HepG2 (cell line): ENCODE measurements at regions not wholly inside any gene's neighbourhood (a gene's known extent, or its start where the extent isn't known, plus 50 kb on each side); places are given as distances from the start of the nearest gene placed in this dataset.

Experiments used
- ATAC-seq: fragments of 200-7000 bp; cut with Tn5 transposase; 3 replicates; pipeline ENCODE4 v1.9.1; 2020; ENCODE audit warnings: mild to moderate bottlenecking, moderate library complexity
- BruUV-seq: library from RNA; stranded (reverse); fragments of 400-500 nt; replicated peaks from 2 replicates; lab custom pipeline; 2021; lab: Mats Ljungman, UMichigan
- CTCF ChIA-PET: fragments of 300-600 bp; formaldehyde crosslinking; extraction: SDS; loops from one replicate; lab custom pipeline; 2021; ENCODE audit warnings: low total read pairs, inconsistent platforms, low intra/inter-chr PET ratio; lab: Yijun Ruan, JAX
- POLR2A ChIA-PET: fragments of 350-600 bp; sonication (Branson Sonifier 250); formaldehyde crosslinking; loops from one replicate; lab custom pipeline; 2020; ENCODE audit warnings: antibody characterized with exemption, inconsistent platforms; lab: Yijun Ruan, JAX
- DNase-seq: peaks from one replicate; pipeline ENCODE4 v3.0.0-alpha.2; 2015; ENCODE audit warnings: low spot score
- FAIRE-seq: peaks from 3 replicates; lab custom pipeline; 2011; peaks lifted over from hg19 to GRCh38; lab: Jason Lieb, UNC
- H2AFZ ChIP-seq: one replicate; pipeline ENCODE4 v1.6.1; 2011; ENCODE audit warnings: low read length, inconsistent platforms
- H3K27ac ChIP-seq: fragments of 300-600 bp; 3 replicates; pipeline ENCODE4 v1.8.0; 2011; ENCODE audit warnings: mixed run types, mild to moderate bottlenecking, mixed read lengths, low read length, inconsistent platforms; ENCODE audit not compliant: insufficient read depth; ENCODE audit errors: extremely low read length
- H3K27me3 ChIP-seq, 2 experiments: fragments of 200-600 bp in 1 of 2; 2 replicates in 1 of 2; 3 replicates in 1 of 2; pipeline versions ENCODE4 v1.6.0 to v1.8.0; 2011; ENCODE audit warnings: low read length in 2 of 2, mild to moderate bottlenecking in 2 of 2, moderate library complexity in 2 of 2, inconsistent platforms in 1 of 2; ENCODE audit not compliant: insufficient read depth in 2 of 2, control insufficient read depth in 1 of 2
- H3K36me3 ChIP-seq, 2 experiments: fragments of 200-600 bp in 1 of 2; replicated peaks in 1 of 2; 2 replicates in 1 of 2; 3 replicates in 1 of 2; pipeline versions ENCODE4 v1.5.1 to v1.8.0; 2011; ENCODE audit warnings: low read length in 2 of 2, inconsistent platforms in 1 of 2; ENCODE audit not compliant: insufficient read depth in 2 of 2, control insufficient read depth in 1 of 2
- H3K4me1 ChIP-seq: 2 replicates; pipeline ENCODE4 v1.5.1; 2012; ENCODE audit warnings: low read length, inconsistent platforms; ENCODE audit not compliant: insufficient read depth
- H3K4me2 ChIP-seq: 2 replicates; pipeline ENCODE4 v1.6.0; 2011; ENCODE audit warnings: low read depth, low read length, inconsistent platforms
- H3K4me3 ChIP-seq, 3 experiments: fragments of 200-600 bp in 1 of 3; sonication (generic), shearing (Covaris generic) in 1 of 3; replicated peaks in 1 of 3; 2 replicates each; pipeline ENCODE4 v1.5.1; 2011 to 2016; ENCODE audit warnings: low read length in 3 of 3, inconsistent platforms in 2 of 3, low read depth in 2 of 3, mild to moderate bottlenecking in 2 of 3, control low read depth in 1 of 3, mixed read lengths in 1 of 3; ENCODE audit not compliant: insufficient read depth in 1 of 3
- H3K79me2 ChIP-seq: one replicate; pipeline ENCODE4 v1.6.1; 2011; ENCODE audit warnings: low read length, inconsistent platforms; ENCODE audit not compliant: insufficient read depth
- H3K9ac ChIP-seq: 2 replicates; pipeline ENCODE4 v1.6.0; 2011; ENCODE audit warnings: mild to moderate bottlenecking, low read depth, low read length, inconsistent platforms; ENCODE audit not compliant: insufficient read depth
- H3K9me3 ChIP-seq: 2 replicates; pipeline ENCODE4 v1.5.1; 2012; ENCODE audit warnings: mild to moderate bottlenecking, low read length
- H4K20me1 ChIP-seq: 2 replicates; pipeline ENCODE4 v1.6.0; 2011; ENCODE audit warnings: inconsistent platforms, mild to moderate bottlenecking, low read length, moderate library complexity; ENCODE audit not compliant: insufficient read depth
- AGO2 ChIP-seq: fragments of 200-400 bp; formaldehyde crosslinking; optimal IDR thresholded peaks from 2 replicates; pipeline ENCODE3; 2017; ENCODE audit warnings: mild to moderate bottlenecking, low read depth, low read length, moderate library complexity
- BCL3 ChIP-seq: sonication (generic); formaldehyde crosslinking; IDR thresholded peaks from 2 replicates; pipeline ENCODE4 v1.5.1; 2020; ENCODE audit warnings: mild to moderate bottlenecking, missing genetic modification reagents, moderate library complexity
- DDIT3 ChIP-seq: sonication (generic); formaldehyde crosslinking; IDR thresholded peaks from 2 replicates; pipeline ENCODE4 v1.4.0; 2020; ENCODE audit warnings: mild to moderate bottlenecking, missing genetic modification reagents
- ETV5 ChIP-seq: IDR thresholded peaks from 2 replicates; pipeline ENCODE4 v1.6.1; 2018; ENCODE audit warnings: missing biosample characterization, missing genetic modification reagents, inconsistent platforms, borderline replicate concordance
- ISX ChIP-seq: sonication (generic); formaldehyde crosslinking; conservative IDR thresholded peaks from 2 replicates; pipeline ENCODE4 v1.5.0; 2020; ENCODE audit warnings: missing genetic modification reagents
- MXD4 ChIP-seq: IDR thresholded peaks from 2 replicates; pipeline ENCODE4 v1.6.1; 2016; ENCODE audit warnings: mild to moderate bottlenecking, missing biosample characterization, missing genetic modification reagents
- MYC ChIP-seq: sonication (generic); formaldehyde crosslinking; IDR thresholded peaks from 2 replicates; pipeline ENCODE4 v1.9.0; 2021; ENCODE audit warnings: missing genetic modification reagents, borderline replicate concordance
- PAX8 ChIP-seq: sonication (generic); formaldehyde crosslinking; IDR thresholded peaks from 2 replicates; pipeline ENCODE4 v1.8.0; 2022; ENCODE audit warnings: mild to moderate bottlenecking, missing genetic modification reagents, borderline replicate concordance
- SMARCC2 ChIP-seq: fragments of 450-650 bp; IDR thresholded peaks from 2 replicates; pipeline ENCODE4 v1.6.1; 2017; ENCODE audit warnings: antibody characterized with exemption, mild to moderate bottlenecking
- SRY ChIP-seq: sonication (generic); formaldehyde crosslinking; IDR thresholded peaks from 2 replicates; pipeline ENCODE4 v1.8.0; 2022; ENCODE audit warnings: mild to moderate bottlenecking, missing genetic modification reagents
- TBX3 ChIP-seq: fragments of 450-650 bp; IDR thresholded peaks from 2 replicates; pipeline ENCODE4 v1.6.1; 2017; ENCODE audit warnings: antibody characterized with exemption, mild to moderate bottlenecking, inconsistent platforms, borderline replicate concordance
- TRIM22 ChIP-seq: fragments of 450-650 bp; IDR thresholded peaks from 2 replicates; pipeline ENCODE4 v1.6.1; 2017
- ZEB1 ChIP-seq: IDR thresholded peaks from 2 replicates; pipeline ENCODE4 v1.6.1; 2012; ENCODE audit warnings: mild to moderate bottlenecking, low read depth, inconsistent platforms; ENCODE audit not compliant: insufficient replicate concordance
- ZFP1 ChIP-seq: IDR thresholded peaks from 2 replicates; pipeline ENCODE4 v1.6.1; 2016
- ZNF333 ChIP-seq: sonication (generic); formaldehyde crosslinking; IDR thresholded peaks from 2 replicates; pipeline ENCODE4 v1.4.0; 2020; ENCODE audit warnings: mild to moderate bottlenecking, missing genetic modification reagents, borderline replicate concordance
- ZNF414 ChIP-seq: sonication (generic); formaldehyde crosslinking; IDR thresholded peaks from 2 replicates; pipeline ENCODE4 v1.5.0; 2020; ENCODE audit warnings: missing genetic modification reagents
- ZNF431 ChIP-seq: sonication (generic); formaldehyde crosslinking; IDR thresholded peaks from 2 replicates; pipeline ENCODE4 v1.9.0; 2022; ENCODE audit warnings: missing genetic modification reagents, low read depth, mild to moderate bottlenecking, borderline replicate concordance
- ZNF563 ChIP-seq: sonication (generic); formaldehyde crosslinking; IDR thresholded peaks from 2 replicates; pipeline ENCODE4 v1.8.0; 2022; ENCODE audit warnings: mild to moderate bottlenecking, moderate library complexity, missing genetic modification reagents
- ZNF704 ChIP-seq: sonication (generic); formaldehyde crosslinking; IDR thresholded peaks from 2 replicates; pipeline ENCODE4 v1.8.1; 2023; ENCODE audit warnings: mild to moderate bottlenecking, inconsistent platforms, moderate library complexity, missing genetic modification reagents, borderline replicate concordance
- ZNF816 ChIP-seq: sonication (generic); formaldehyde crosslinking; IDR thresholded peaks from 2 replicates; pipeline ENCODE4 v1.8.0; 2022; ENCODE audit warnings: missing genetic modification reagents, mild to moderate bottlenecking, borderline replicate concordance
- ZZZ3 ChIP-seq: sonication (generic); formaldehyde crosslinking; IDR thresholded peaks from 2 replicates; pipeline ENCODE4 v1.4.0; 2020; ENCODE audit warnings: missing genetic modification reagents, mild to moderate bottlenecking, borderline replicate concordance
- WGBS: methylation state at CpG from one replicate; pipeline ENCODE4 v1.1.6; 2017; ENCODE audit warnings: low lambda C conversion rate; 5-methylcytosine and 5-hydroxymethylcytosine counted together
- in situ Hi-C: cut with HindIII; loops from 2 replicates; pipeline ENCODE4 v1.10.0; 2017; ENCODE audit warnings: low pct_unique_long_range_greater_than_20kb; ENCODE audit not compliant: extremely low pct_ligation_motif_present
- intact Hi-C: fragments of 100-400 bp; cut with micrococcal nuclease; formaldehyde crosslinking; loops from one replicate; pipeline ENCODE4 v1.10.0; 2022; ENCODE audit not compliant: unreplicated experiment

GRCh38 chr18:73235491-73235890 is 367.7 kb upstream of the NETO1 start (continued):
- TF ChIP-seq PAX8 (no peak), ZNF333 (CRISPR knock-in tag) (no peak), AGO2 (no peak)

- TF ChIP-seq DDIT3 (CRISPR knock-in tag) = no peak
- no peak for TF ChIP-seq ISX (CRISPR knock-in tag)
- no peak for TF ChIP-seq MYC
- no peak for TF ChIP-seq TBX3
- TF ChIP-seq SRY (CRISPR knock-in tag) = no peak
- no peak for TF ChIP-seq MXD4 (CRISPR knock-in tag)
- no peak for TF ChIP-seq ZNF414 (CRISPR knock-in tag)
- TF ChIP-seq ETV5 (CRISPR knock-in tag) = no peak
- TF ChIP-seq ZNF704 (CRISPR knock-in tag) = no peak
- TF ChIP-seq ZNF563 (CRISPR knock-in tag) = no peak
- TF ChIP-seq ZNF431 (CRISPR knock-in tag) = no peak
- TF ChIP-seq ZEB1 = no peak
- TF ChIP-seq SMARCC2 = no peak
- TF ChIP-seq TRIM22 = no peak
- no peak for TF ChIP-seq ZZZ3 (CRISPR knock-in tag)
- TF ChIP-seq BCL3 (CRISPR knock-in tag) = no peak
- no peak for TF ChIP-seq ZNF816
- no peak for TF ChIP-seq ZFP1
- TF ChIP-seq, all 625 proteins: peak for 0
- under 1% methylated on average over 5 of the region's 8 CpGs for WGBS
- Histone ChIP-seq H3K4me1 (no peaks in the 10 kb centered on the region), H3K9me3 (no peaks in the 10 kb centered on the region), H3K4me3 (no peak overlapping the region), H2AFZ (peak overlapping the region; percentile 29), H3K4me2 (no peak overlapping the region), H3K27ac (no peak overlapping the region), H3K27me3 (no peaks in the 10 kb centered on the region), H3K36me3 (no peaks in the 10 kb centered on the region), H3K9ac (no peak overlapping the region), H3K79me2 (no peaks in the 10 kb centered on the region), H4K20me1 (no peaks in the 10 kb centered on the region)
- ATAC-seq (no peak), DNase-seq (no peak), FAIRE-seq (no peak)
- no TSS peak for BruUV-seq
- in situ Hi-C loops = no loop called here
- ChIA-PET POLR2A (no interaction called here), CTCF (no interaction called here)
- intact Hi-C loops = no loop called here
These were observed 365.1 kb upstream of the NETO1 start for GRCh38 chr18:73232933-73233332.
